Occipital lobe (tissue), 1 donor: ENCODE measurements at regions not wholly inside any gene's neighbourhood (a gene's known extent, or its start where the extent isn't known, plus 50 kb on each side); places are given as distances from the start of the nearest gene placed in this dataset.

ENCODE experiments used
- DNase-seq: peaks from one replicate; lab custom pipeline; 2025; lab: John Stamatoyannopoulos, UW

DNA sequence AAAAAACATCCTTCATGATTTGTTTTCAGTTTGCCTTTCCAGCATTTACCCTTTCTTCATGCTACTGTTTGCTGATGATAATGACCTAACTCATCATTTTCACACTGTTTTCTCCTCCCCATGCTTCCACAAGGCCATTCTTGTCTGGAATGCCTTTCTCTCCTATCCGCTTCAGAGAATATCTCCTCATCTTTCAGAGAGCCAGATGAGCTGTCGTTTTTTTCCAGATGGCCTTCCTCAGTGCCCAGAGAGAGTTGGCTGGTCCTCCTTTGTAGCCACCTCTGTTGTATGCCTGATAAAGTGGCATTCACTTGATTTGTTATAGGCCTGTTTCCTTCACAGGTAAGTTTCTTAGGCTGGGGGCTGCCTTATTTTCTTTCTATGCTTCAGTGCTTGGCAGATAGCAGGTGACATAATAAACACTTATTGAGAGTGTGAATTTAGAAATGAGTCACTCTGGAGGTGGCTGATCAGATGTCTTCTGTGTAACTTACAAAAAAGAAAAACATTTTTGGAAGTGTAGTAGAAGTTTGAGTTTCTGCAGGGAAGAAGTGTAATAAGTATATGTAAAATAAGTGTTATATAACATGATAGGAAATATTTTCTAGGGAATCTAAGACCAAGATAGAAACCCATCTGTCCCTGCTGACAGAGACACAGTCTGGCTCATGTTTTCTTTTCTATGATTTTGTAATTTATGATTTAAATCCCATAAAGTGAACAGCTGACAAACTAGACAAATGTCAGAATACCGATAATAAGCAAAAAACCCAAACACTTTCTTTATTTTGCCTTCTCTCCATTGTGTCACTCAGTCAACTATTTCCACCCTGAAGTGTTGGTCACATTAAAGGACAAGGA, 174.5 kb downstream of the DACT1 start:
- DNase-seq = no peak

DNA sequence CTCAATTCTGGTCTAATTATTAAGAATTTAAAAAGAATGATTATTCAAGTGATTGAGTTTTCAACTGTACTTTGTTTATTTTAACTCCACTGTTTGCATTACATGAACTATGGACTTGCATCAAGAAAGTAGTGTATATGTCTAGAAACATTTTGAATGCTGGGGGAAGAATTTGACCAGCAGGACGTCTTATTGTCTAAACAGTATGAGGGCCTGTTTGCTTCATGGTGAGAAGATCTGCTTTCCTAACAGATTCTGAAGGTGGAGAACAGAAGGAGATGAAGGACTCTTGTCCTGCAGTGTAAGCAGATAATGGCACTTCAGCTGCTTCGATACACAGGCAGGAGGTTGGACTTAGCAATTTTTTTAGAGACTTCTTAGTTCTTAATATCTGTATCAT, 176.0 kb downstream of the DACT1 start:
- no peak for DNase-seq

DNA sequence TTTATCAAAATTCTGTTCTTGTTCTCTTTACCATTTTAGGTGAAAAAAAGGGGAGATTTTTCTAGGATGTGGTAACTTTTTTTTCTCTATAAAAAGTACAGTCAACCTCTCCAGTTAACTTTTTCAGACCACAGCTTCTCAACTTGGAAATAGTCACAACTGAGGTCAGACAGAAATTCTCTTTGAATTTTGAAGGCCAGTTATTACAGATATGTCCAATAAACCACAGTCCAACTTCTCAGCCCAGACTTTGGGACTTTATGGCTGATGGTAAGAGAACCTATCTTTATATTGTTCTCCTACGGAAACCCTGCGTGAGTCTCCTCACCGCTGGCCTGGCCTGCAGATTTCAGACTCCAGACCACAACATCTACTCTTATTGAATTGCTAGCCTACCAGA, 176.7 kb downstream of the DACT1 start:
- DNase-seq = no peak

DNA sequence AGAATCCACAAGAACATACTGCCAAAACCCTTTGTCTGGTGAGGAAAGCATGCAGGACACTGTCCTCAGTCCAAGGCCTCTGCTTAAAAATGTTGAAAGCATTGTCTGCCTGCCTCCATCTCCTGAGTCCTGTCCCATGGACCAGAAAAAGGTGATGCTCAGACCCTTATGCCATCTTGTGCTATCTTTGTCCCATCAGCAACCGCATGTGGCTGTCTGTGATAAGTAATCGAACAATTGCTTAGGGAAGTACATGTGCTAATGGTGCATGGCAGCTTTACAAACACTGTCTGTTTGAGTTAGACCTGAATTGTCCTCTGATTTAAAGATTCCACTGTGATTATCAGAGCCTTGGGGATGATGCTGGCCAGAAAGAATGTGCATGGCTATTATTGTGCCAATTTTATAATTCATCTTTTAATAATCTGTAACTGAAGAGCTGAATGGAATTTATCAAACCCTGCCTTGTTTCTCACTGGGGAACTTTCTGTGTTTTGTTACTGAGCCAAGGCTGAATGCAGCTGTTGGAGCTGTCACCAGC, 177.5 kb downstream of the DACT1 start:
- DNase-seq = no peak

DNA sequence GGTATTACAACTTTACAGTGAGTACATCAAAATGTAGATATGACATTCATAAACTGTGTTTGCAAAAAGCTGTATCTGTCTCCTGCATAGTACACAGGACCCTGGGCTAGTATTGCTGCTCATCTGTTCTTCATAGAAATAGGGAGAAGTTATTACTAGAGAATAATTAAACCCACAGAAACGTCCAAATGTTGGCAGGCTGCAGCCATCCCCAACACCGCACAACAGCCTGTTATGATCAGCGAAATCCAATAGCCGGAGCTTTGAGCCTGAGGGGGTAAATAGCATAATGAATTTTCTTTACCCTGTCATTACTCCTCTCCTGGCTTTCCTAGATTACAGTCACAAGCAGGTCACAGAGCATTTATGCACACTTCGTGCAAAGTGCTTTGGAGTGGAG, 178.0 kb downstream of the DACT1 start:
- no peak for DNase-seq

DNA sequence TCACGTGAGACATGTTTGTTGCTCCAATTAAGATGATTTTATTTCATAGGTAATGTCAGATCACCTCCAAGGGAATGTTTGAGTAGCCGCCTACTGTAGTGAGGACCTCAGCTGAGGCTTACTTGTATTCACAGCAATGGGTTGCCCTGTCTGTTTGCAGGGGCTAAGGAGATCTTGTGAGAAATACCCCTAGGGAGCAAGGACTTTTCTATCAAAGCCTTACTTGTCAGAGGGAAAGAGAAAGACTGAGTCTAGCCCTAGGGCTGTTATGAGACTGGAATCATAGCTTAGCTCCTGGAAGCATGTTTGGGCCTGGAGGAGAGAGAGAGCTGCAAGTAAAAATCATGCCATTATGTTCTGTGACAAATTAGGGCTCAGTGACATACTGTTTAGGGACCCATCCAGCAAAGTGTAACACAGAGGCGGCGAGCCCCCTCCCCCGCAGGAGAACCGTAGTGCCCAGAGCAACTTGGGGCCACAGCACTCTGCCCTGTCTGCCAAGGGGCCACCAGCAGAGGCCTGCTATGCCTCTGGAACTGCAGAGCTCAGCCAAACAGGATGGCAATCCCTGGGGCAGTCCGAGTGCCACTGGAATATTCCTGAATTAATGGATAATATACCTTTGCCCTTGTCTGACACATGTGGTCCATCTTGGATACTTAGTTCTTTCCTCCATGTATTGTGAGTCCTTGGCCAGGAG, 178.8 kb downstream of the DACT1 start:
- DNase-seq = no peak

DNA sequence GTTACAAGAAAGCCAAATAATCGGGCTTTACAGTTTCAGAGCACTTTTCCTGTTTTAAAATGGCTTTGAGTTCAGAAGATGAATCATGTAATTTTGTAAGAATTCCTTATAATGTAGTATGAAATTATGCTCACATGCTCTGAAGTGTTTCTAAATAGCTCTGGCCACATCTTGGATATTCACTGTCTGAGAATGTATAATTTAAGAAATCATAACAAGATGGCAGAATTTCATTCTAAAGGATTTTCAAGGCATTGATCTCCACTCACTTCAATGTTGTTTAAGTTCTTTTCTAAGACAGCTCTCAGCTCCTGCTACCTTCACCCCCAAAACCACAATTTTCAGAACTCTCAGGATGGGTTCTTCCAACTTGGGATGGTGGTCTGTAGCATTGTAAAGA, 180.1 kb downstream of the DACT1 start:
- no peak for DNase-seq

DNA sequence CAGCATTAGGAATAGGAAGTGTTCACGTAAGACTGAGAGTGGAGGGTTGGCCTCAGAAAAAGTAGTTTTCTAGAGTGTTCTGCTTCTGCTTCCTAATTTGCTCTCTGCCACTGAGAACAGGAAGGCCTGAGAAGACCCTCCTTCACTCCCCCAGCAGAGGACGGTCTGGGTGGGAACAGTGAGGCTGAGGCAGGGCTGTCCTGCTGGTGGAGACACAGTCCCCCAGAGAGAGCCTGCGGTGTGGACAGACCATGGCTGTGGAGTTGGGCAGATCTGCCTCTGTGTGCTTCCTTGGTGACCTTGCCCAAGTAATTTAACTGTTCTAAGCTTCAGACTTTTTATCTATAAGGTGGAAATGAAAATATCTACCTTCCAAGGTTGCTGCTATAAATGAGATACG, 182.3 kb downstream of the DACT1 start:
- DNase-seq = no peak

DNA sequence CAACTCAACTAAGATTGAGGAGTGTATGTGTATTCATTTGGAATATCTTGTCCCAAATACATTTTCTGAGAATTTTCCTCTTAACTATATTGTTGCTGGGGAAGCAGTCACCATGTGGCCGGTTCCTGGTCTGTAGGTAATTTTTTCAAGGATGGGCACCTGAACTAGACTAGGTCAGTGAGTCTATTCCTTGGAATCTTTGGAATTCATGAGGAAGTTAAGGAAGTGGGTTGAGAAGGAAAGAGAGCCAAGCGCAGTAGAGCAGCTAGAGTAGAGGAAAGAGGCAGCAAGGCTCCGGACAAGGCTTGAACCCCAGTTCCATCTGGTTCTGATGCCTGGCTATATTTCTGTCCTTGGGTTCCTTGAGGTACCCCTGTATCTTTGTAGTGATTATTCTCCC, 183.7 kb downstream of the DACT1 start:
- no peak for DNase-seq

DNA sequence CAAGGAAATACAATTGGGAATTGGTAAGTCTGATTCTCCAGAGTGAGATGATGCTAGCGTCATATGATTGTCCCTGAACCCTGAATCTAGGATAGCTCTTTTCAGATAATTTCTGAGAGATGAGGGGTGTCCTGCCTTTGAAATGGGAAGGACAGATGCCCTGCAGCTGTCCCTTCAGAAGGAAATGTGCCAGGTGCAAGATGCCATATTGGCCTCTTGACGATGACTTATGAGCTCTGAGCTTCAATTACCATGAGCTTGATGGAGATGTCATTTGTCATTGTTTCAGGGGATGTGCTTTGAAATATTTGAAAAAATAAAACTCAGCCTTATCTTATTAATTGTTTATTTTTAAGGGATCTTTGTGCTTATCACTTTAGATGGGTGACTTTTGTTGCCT, 185.1 kb downstream of the DACT1 start:
- no peak for DNase-seq

DNA sequence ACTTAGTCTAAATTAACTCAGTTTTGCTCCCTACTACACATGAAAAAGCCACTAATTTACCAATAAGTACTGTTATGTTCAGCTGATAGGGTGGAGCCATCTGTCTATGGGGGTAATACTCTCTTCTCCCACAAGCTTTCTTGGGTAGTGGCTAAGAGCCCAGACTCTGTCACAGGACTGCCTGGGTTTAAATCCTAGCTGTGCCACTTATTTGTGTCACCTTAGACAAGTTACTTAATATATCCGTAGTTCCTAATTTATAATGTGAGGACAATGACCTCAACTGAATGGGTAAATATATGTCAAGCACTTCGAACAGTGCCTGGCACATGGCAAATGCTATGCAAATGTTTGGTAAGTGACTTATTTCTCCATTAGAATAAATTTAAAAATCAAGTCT, 185.6 kb downstream of the DACT1 start:
- no peak for DNase-seq

DNA sequence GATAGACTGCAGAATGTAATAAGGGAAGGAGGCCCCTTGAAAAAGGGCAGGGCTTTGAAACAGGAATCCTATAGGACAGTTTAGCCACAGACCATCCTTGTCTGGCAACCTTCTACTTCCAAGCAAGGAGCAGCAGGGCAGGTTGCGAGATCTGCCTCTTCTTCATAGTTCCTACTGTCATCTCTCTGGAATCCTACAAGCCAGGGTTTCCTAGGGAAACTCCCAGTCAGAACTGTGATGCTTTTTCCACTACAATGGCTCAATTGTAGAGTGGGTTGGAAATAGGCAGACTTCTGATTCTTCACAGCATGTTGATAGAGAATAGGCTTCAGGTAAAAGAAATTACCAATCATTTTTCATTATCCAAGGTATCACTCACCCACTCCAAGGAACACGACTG, 186.3 kb downstream of the DACT1 start:
- no peak for DNase-seq

DNA sequence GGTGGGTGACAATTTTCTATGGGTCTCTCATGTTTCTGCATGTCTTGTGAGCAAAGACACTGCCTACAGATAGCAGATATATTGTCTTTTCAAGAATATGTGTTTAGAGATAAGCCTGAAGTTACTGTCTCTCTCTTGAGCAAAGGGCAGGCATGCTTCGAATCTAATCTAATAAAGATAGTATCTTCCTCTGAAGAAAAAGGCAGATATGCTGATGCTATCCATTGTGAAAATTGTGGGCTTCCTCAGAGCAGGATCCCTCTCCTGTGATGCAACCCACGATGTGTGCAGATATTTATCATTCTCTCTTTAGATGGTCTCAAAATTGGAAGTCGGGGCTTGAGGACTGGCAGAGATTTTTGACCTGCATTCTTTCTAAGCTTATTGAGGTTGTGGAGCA, 187.0 kb downstream of the DACT1 start:
- no peak for DNase-seq

DNA sequence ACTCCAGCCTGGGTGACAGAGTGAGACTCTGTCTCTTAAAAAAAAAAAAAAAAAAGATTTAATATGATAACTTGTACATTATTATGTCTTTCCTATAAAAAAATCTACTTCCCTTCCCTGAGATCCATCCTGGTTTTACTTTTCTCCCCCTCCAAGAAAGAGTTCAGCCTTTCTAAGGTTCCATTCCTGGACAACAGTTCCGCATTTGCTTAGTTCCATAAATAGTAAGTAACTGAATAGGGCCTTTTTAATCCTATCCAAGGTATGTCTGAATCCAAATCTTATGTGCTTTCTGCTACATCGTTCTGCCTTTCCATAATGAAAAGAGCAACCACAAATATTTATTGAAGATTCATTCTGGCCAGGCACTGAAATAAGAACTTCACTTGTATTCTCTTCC, 187.8 kb downstream of the DACT1 start:
- DNase-seq = no peak

DNA sequence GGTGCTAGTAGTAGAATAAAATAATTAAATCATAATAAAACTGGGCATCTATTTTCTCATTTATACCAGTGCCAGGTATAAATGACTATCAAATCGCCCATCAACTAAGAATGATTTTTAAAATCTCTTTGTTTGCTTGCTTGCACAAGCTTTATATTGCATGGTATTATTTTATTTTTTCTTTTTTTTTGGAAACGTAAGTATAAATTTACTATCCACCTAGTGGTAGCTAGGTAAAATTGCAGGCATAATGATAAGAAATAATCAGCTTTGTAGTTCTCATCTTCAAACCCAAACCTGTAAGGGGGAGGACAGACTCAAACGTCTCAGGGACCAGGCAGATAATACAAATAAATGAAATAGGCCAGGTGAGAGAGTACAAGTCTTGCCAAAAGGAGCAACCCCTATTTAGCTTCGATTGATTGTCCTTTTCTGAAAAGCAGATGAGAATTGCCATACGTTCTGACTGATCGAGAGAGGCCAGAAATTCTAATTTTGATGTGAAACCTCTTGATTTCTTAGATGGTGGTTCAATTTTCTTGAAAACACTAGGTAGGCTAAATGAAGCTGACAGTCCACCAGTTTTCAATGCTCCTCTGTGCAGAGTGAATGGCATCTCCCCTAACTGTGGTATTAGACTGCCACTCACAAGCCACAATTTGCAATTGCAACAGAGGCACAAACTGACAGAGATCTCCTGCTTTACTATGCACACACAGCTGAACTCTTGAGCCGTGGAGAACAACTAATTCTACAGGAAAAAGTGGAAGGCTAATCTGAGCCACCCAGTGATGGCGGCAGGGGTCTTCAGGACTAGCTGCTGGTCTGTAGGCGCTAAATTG, 189.3 kb downstream of the DACT1 start:
- DNase-seq = no peak

DNA sequence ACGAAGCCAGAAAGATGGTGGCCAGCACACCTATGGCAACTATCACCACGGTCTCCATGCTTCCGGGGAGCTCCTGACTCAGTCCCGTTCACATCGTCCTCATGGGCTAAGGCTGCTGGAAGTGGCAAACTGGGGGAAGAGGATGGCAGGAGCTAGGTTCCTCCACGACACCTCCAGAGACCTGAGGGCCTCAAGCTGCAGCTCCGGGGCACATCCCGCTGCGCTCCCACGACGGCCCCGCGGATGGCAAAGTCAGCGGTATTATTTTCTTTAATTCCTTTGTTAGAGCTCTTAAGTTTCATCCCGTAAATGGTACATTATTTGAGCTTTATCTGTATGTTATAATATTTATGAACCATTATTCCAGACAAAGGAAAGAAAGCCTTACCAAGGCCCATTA, 190.5 kb downstream of the DACT1 start:
- DNase-seq = no peak

DNA sequence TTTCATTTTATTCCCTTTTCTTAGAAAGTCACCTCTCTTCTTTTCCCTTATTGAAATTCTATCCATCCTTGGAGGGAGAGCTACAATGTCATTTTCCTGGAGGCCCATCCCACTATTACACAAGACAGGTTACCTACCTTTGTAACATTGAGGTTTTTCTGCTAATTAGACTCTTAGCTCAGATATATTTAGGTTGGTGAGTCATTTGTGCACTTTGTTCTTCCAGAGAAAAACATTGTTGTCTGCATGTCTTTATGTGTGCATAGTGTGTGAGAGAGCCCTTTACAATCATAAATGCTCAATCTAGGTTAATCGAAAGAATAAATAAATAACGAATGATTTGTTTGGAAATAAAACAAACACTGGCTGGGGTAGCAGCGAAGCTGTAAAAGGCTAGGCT, 191.8 kb downstream of the DACT1 start:
- DNase-seq = no peak

DNA sequence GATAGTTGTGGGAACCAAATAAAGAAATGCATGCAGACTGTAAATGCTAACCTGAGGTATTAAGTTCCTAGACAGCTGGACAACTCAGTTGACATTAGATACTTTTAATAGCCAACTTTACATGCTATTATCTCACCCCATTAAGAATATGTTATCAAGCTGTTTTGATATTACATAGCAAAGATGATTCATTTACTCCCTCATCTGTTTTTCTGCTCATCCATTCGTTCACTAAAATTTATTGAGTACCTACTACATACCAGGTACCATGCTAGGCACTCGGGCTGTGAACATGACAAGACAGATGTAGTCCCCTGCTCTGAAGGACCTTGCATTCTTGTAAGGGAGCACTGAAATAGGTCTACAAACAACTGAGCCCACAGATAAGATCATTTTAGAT, 192.4 kb downstream of the DACT1 start:
- no peak for DNase-seq

DNA sequence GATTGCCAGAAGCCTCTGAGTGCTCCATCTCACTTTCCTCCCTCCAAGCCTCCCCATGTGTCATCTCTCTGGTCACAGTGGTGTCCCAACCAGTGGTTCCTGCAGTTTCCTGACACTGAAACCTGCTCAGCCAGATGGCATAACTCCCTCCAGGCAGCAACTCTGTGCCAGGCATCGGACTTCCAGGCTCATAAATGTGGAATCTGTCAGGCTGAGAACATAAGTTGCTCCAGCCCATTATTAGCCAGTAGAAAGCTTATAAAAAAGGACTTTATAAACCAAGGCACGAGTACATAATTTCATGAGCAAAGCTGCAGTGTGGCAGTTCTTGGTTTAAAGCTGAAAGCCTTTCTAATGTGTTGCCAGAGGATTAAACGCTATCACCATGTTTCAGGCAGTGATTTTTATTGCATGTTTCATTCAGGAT, 194.3 kb downstream of the DACT1 start:
- no peak for DNase-seq

DNA sequence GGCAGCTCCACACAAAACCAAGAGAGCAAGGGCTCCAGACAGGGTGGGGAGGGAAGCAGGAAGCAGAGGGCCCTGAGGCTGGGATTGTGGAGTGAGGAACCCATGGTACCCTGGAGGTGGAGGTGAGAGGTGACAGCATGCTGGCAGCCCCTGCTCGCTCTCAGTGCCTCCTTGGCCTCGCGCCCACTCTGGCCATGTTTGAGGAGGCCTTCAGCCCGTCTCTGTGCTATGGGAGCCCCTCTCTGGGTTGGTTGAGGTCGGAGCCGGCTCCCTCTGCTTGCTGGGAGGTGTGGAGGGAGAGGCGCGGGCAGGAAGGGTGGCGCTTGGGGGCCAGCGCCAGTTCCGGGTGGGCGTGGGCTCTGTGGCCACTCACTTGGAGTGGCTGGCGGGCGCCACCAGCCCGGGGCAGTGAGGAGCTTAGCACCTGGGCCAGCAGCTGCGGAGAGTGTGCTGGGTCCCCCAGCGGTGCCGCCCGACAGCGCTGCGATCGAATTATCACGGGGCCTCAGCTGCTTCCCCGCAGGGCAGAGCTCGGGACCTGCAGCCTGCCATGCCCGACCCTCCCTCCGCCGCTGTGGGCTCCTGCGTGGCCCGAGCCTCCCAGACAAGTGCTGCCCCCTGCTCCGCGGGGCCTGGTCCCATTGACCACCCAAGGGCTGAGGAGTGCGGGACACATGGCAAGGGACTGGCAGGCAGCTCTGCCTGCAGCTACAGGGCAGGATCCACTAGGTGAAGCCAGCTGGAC, 196.0 kb downstream of the DACT1 start:
- no peak for DNase-seq

DNA sequence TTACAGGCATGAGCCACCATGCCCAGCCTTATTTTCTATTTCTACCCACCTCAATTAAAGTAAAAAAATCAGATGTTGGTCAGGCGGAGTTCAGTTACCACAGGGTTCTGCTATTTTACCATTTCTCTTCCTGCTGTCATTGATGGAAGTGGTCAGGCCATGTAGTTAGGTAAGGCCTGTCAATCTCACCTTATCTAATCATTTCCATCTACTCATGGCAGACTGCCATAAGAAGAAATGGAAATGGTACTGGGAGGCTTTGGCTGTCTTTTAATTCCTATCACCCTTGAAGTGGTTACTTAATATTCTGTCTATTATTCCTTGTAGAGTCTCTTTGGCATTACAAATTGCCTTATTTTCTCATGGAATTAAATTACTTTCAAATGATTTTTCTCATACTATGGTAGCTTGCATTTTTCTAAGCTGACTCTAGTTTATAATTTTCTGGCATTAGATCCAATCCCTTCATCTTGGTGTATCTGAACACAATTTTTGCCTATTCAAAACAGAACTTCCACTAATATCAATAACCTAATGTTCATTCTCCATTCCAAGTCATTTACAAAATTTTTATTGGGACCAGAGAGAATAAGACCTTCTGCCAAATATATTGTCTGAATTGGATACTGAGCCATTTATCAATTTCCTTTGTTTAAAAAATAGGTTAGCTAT, 198.7 kb downstream of the DACT1 start:
- no peak for DNase-seq
